ENCODE measurements at regions not wholly inside any gene's neighbourhood (a gene's known extent, or its start where the extent isn't known, plus 50 kb on each side); places are given as distances from the start of the nearest gene placed in this dataset.
"Not testable (repeated sequence)": the region's sequence is repeated elsewhere in the genome, so short reads cannot be mapped to it uniquely, and the experiment has no call there.

DNA sequence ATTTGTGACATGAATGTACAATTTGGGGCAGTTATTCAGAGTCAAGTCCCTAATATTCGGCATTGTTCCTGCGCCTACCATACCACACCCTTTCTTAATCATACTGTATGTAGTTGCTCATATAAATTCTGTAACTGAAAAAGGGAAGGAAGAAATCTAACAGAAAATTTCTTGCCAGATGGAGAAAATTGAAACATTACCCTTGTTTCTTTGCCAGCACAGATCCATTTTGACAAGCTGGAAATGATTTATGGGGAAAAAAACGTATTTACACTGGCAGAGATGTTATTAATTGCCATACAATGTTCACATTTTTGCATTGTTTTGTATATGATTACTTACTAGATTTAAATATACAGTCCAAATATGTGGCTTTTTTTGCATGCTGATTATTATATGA lies 363.8 kb upstream of the PKN2 start:
- Histone ChIP-seq H3K36me3 (ENCODE audit: control insufficient read depth in 3 of 3, insufficient read depth in 2 of 3, low read depth in 1 of 3, low read length in 3 of 3) (no peaks in the 10 kb centered on the region), H3K27me3 (ENCODE audit: control insufficient read depth in 3 of 3, insufficient read depth in 3 of 3, low read length in 3 of 3) (no peaks in the 10 kb centered on the region), H3K4me1 (ENCODE audit: control insufficient read depth in 3 of 3, insufficient read depth in 2 of 3, low read depth in 1 of 3, low read length in 2 of 3) (peaks cover 0 to 6% (median 0%) of the 10 kb centered on the region in 3 donors), H3K27ac (ENCODE audit: low read depth in 1 of 3, low read length in 2 of 3) (no peak overlapping the region), H3K9me3 (ENCODE audit: control insufficient read depth in 2 of 2, insufficient read depth in 1 of 2, low read depth in 1 of 2, low read length in 1 of 2) (no peaks in the 10 kb centered on the region), H3K4me3 (ENCODE audit: low read depth in 1 of 3, low read length in 3 of 3) (no peak overlapping the region)
- 46 to 61% (median 56%) methylated on average over 3 of the region's 3 CpGs for WGBS, 3 donors
- FAIRE-seq = no peak
- DNase-seq = no peak

DNA sequence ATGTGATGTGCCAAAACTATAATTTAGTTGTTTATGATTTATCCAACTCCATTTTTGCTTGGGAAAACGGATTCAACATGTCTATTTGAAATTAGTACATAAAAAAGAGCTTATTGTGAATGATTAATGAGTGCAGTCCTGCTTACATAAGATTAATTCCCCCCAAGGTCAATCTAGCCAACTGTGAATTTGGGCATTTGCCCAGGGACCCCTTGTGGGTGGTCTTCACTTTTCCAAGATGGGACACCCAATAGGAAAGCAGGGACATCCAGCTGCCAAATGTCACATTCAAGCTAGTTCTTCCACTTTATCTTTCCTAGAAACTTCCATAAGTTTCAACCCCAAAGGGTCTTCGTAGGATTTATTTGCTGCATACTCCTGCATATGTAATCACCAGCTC lies 362.4 kb upstream of the PKN2 start:
- Histone ChIP-seq H3K9me3 (ENCODE audit: control insufficient read depth in 2 of 2, insufficient read depth in 1 of 2, low read depth in 1 of 2, low read length in 1 of 2) (no peaks in the 10 kb centered on the region), H3K4me1 (ENCODE audit: control insufficient read depth in 3 of 3, insufficient read depth in 2 of 3, low read depth in 1 of 3, low read length in 2 of 3) (peaks cover 0 to 6% (median 0%) of the 10 kb centered on the region in 3 donors), H3K27me3 (ENCODE audit: control insufficient read depth in 3 of 3, insufficient read depth in 3 of 3, low read length in 3 of 3) (no peaks in the 10 kb centered on the region), H3K36me3 (ENCODE audit: control insufficient read depth in 3 of 3, insufficient read depth in 2 of 3, low read depth in 1 of 3, low read length in 3 of 3) (no peaks in the 10 kb centered on the region), H3K4me3 (ENCODE audit: low read depth in 1 of 3, low read length in 3 of 3) (no peak overlapping the region), H3K27ac (ENCODE audit: low read depth in 1 of 3, low read length in 2 of 3) (no peak overlapping the region)
- 56 to 84% (median 80%) methylated on average over 2 of the region's 2 CpGs for WGBS, 3 donors
- DNase-seq (peak in 1 of 2 donors; percentile 8), FAIRE-seq (no peak)

DNA sequence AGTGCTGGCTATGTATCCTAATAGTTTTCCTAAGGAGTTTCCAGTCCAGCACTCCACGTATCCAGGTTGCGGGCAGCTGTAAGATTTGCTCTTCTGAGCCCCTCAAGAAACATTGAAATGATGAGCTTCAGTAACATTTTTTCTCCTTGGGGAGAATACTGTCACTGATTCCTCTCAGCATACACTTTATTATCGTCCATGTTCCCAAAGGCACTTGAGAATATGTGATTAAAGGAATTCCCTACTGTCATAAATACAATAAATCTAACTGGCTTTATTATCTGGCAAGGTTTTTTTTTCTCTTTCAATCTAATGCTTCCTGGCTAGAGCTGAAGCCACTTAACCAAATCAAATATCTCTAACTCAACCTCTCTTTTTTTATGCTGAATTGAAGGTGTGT lies 359.2 kb upstream of the PKN2 start:
- Histone ChIP-seq H3K4me1 (ENCODE audit: control insufficient read depth in 3 of 3, insufficient read depth in 2 of 3, low read depth in 1 of 3, low read length in 2 of 3) (peaks cover 0 to 3% (median 2%) of the 10 kb centered on the region in 3 donors), H3K27ac (ENCODE audit: low read depth in 1 of 3, low read length in 2 of 3) (no peak overlapping the region), H3K36me3 (ENCODE audit: control insufficient read depth in 3 of 3, insufficient read depth in 2 of 3, low read depth in 1 of 3, low read length in 3 of 3) (no peaks in the 10 kb centered on the region), H3K4me3 (ENCODE audit: low read depth in 1 of 3, low read length in 3 of 3) (no peak overlapping the region), H3K9me3 (ENCODE audit: control insufficient read depth in 2 of 2, insufficient read depth in 1 of 2, low read depth in 1 of 2, low read length in 1 of 2) (no peaks in the 10 kb centered on the region), H3K27me3 (ENCODE audit: control insufficient read depth in 3 of 3, insufficient read depth in 3 of 3, low read length in 3 of 3) (no peaks in the 10 kb centered on the region)
- 74 to 82% (median 75%) methylated on average over 3 of the region's 3 CpGs for WGBS, 3 donors
- DNase-seq (no peak), FAIRE-seq (no peak)

DNA sequence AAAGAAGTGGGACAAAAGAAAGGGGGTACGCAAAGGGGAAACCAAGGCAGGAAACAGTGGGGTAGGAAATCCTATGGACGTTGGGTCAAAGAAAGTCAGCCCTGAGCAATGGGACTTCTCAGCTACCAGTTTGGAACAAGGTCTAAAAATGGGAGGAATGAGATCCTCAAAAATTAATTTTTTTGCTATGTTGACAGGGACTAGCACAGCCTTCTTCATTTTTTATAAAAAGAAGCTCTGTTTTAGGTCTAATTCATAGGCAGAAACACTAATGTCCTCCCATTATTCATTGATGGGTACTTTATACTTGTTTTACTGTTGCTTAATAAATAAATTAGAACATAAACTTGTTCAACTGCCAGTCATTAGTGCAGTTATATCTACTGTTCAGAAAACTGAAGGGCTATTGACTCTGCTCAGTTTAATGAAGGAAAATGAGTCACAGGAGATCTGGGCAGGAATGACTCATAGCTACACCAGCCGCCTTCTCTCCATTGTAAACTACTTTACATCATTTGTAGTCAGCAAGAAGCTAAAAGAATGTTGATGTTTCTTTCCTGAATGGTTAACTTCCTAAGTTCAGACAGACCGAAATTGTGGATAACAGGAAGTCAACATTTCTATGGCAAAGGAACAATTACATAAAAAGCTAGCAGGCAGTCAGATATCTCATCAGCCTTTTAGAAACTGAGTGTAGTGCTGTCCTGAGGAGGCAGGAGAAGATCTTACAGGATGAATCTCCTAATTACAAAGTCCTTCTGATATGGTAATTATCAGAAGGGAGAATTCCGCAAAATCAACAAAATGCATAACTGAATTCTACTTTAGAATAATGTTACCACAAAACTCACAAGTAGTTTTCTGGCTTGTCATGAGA lies 356.4 kb upstream of the PKN2 start:
- Histone ChIP-seq H3K27ac (ENCODE audit: low read depth in 1 of 3, low read length in 2 of 3) (peak overlapping the region in 2 of 3 donors; percentile 37 to 48), H3K36me3 (ENCODE audit: control insufficient read depth in 3 of 3, insufficient read depth in 2 of 3, low read depth in 1 of 3, low read length in 3 of 3) (no peaks in the 10 kb centered on the region), H3K27me3 (ENCODE audit: control insufficient read depth in 3 of 3, insufficient read depth in 3 of 3, low read length in 3 of 3) (no peaks in the 10 kb centered on the region), H3K9me3 (ENCODE audit: control insufficient read depth in 2 of 2, insufficient read depth in 1 of 2, low read depth in 1 of 2, low read length in 1 of 2) (no peaks in the 10 kb centered on the region), H3K4me1 (ENCODE audit: control insufficient read depth in 3 of 3, insufficient read depth in 2 of 3, low read depth in 1 of 3, low read length in 2 of 3) (peaks cover 0 to 3% (median 2%) of the 10 kb centered on the region in 3 donors), H3K4me3 (ENCODE audit: low read depth in 1 of 3, low read length in 3 of 3) (no peak overlapping the region)
- peak; percentile 69 to 82 for DNase-seq
- WGBS, 3 donors = 47 to 58% (median 54%) methylated on average over 5 of the region's 5 CpGs
- FAIRE-seq = peak; percentile 96

DNA sequence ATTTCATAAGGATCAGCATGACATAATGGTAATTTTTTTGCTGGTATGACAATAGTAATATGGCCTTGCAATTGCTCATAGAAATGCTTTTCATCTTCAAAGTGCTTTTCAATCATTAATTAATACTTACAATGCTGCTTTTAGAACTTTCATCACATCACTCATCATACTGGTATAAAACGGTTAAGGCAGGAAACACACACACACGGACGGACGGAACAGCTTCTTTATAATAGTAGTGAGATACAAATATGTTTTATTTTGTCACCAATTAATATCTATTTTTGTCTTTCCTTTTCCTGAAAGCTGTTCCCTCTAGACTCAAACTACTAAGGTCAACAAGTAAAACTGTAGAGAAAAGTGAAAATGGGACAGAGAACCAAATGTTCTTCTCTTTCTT lies 353.9 kb upstream of the PKN2 start:
- Histone ChIP-seq H3K27ac (ENCODE audit: low read depth in 1 of 3, low read length in 2 of 3) (no peak overlapping the region), H3K36me3 (ENCODE audit: control insufficient read depth in 3 of 3, insufficient read depth in 2 of 3, low read depth in 1 of 3, low read length in 3 of 3) (no peaks in the 10 kb centered on the region), H3K9me3 (ENCODE audit: control insufficient read depth in 2 of 2, insufficient read depth in 1 of 2, low read depth in 1 of 2, low read length in 1 of 2) (no peaks in the 10 kb centered on the region), H3K4me3 (ENCODE audit: low read depth in 1 of 3, low read length in 3 of 3) (no peak overlapping the region), H3K27me3 (ENCODE audit: control insufficient read depth in 3 of 3, insufficient read depth in 3 of 3, low read length in 3 of 3) (no peaks in the 10 kb centered on the region), H3K4me1 (ENCODE audit: control insufficient read depth in 3 of 3, insufficient read depth in 2 of 3, low read depth in 1 of 3, low read length in 2 of 3) (peaks cover 0 to 3% (median 2%) of the 10 kb centered on the region in 3 donors)
- FAIRE-seq (no peak), DNase-seq (no peak)
- WGBS, 3 donors = 67 to 89% (median 72%) methylated on average over 4 of the region's 4 CpGs

DNA sequence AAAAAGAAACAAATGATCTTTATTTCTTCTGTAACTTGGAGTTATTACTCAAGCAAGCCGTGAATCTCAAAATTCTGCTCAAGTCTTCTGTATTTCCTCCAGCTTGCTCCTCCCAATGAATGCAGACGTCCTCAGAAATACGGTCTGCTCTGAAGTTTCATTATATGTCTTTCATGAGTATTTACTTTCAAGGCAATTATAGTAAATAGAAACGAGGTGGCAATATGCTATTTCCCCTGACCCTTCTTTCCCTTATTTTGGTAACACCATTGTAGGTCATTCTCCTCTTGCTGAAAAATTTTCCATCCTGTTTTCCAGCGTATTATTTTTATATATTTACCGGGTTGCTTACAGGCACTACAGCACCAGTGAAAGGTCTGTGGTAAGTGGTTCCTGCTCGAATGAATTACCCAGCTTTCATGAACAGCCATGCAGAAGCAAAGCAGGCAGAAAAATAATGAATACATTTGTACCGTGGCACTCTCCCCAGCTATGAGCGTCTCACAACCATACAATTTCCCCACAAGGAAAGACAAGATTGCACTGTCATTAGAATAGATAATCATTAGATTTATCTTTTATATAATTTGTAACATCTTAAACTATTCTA lies 350.9 kb upstream of the PKN2 start:
- H3K27ac ChIP-seq (ENCODE audit: low read depth in 1 of 3, low read length in 2 of 3) = no peak overlapping the region
- 63 to 87% (median 80%) methylated on average over 9 of the region's 9 CpGs for WGBS, 3 donors
- DNase-seq = no peak
- no peaks in the 10 kb centered on the region for H3K36me3 ChIP-seq (ENCODE audit: control insufficient read depth in 3 of 3, insufficient read depth in 2 of 3, low read depth in 1 of 3, low read length in 3 of 3)
- H3K9me3 ChIP-seq (ENCODE audit: control insufficient read depth in 2 of 2, insufficient read depth in 1 of 2, low read depth in 1 of 2, low read length in 1 of 2) = no peaks in the 10 kb centered on the region
- H3K4me3 ChIP-seq (ENCODE audit: low read depth in 1 of 3, low read length in 3 of 3) = no peak overlapping the region
- H3K4me1 ChIP-seq (ENCODE audit: control insufficient read depth in 3 of 3, insufficient read depth in 2 of 3, low read depth in 1 of 3, low read length in 2 of 3) = no peaks in the 10 kb centered on the region
- FAIRE-seq = no peak
- no peaks in the 10 kb centered on the region for H3K27me3 ChIP-seq (ENCODE audit: control insufficient read depth in 3 of 3, insufficient read depth in 3 of 3, low read length in 3 of 3)

DNA sequence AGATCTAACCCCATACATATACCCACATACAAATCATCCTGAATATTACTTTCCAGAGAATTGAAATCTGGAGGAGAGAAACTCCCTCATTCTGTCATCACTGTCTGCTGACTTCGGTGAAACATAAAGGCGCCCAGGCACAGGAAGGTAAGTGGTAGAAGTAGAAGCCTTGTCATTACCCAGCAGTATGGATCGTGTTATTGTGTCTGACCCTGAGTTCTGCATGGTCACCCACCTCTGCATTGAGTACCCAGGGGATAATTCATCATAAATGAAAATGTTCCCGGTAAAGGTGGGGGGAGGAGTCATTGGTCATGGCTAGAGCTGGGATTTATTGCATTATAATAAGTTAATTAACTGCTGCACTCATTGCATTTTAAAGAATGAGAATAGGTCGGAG lies 342.6 kb upstream of the PKN2 start:
- Histone ChIP-seq H3K4me3 (ENCODE audit: low read depth in 1 of 3, low read length in 3 of 3) (no peak overlapping the region), H3K36me3 (ENCODE audit: control insufficient read depth in 3 of 3, insufficient read depth in 2 of 3, low read depth in 1 of 3, low read length in 3 of 3) (no peaks in the 10 kb centered on the region), H3K27ac (ENCODE audit: low read depth in 1 of 3, low read length in 2 of 3) (no peak overlapping the region), H3K4me1 (ENCODE audit: control insufficient read depth in 3 of 3, insufficient read depth in 2 of 3, low read depth in 1 of 3, low read length in 2 of 3) (no peaks in the 10 kb centered on the region), H3K9me3 (ENCODE audit: control insufficient read depth in 2 of 2, insufficient read depth in 1 of 2, low read depth in 1 of 2, low read length in 1 of 2) (no peaks in the 10 kb centered on the region), H3K27me3 (ENCODE audit: control insufficient read depth in 3 of 3, insufficient read depth in 3 of 3, low read length in 3 of 3) (no peaks in the 10 kb centered on the region)
- DNase-seq = no peak
- FAIRE-seq = no peak
- WGBS, 3 donors = 90 to 96% (median 94%) methylated on average over 5 of the region's 5 CpGs

DNA sequence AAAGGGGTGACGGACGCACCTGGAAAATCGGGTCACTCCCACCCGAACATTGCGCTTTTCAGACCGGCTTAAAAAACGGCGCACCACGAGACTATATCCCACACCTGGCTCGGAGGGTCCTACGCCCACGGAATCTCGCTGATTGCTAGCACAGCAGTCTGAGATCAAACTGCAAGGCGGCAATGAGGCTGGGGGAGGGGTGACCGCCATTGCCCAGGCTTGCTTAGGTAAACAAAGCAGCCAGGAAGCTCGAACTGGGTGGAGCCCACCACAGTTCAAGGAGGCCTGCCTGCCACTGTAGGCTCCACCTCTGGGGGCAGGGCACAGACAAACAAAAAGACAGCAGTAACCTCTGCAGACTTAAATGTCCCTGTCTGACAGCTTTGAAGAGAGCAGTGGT lies 342.0 kb upstream of the PKN2 start:
- not testable (repeated sequence) for H3K27me3 ChIP-seq (ENCODE audit: control insufficient read depth in 3 of 3, insufficient read depth in 3 of 3, low read length in 3 of 3); FAIRE-seq; H3K9me3 ChIP-seq (ENCODE audit: control insufficient read depth in 2 of 2, insufficient read depth in 1 of 2, low read depth in 1 of 2, low read length in 1 of 2); H3K27ac ChIP-seq (ENCODE audit: low read depth in 1 of 3, low read length in 2 of 3); H3K4me1 ChIP-seq (ENCODE audit: control insufficient read depth in 3 of 3, insufficient read depth in 2 of 3, low read depth in 1 of 3, low read length in 2 of 3); H3K4me3 ChIP-seq (ENCODE audit: low read depth in 1 of 3, low read length in 3 of 3); DNase-seq; H3K36me3 ChIP-seq (ENCODE audit: control insufficient read depth in 3 of 3, insufficient read depth in 2 of 3, low read depth in 1 of 3, low read length in 3 of 3)
- 74 to 92% methylated on average over 2 to 10 of the region's 16 CpGs; no CpG with 5 or more reads in 1 of the 3 donors for WGBS, 3 donors

Data from small intestine (tissue), 7 donors.